ENCODE measurements at regions not wholly inside any gene's neighbourhood (a gene's known extent, or its start where the extent isn't known, plus 50 kb on each side); places are given as distances from the start of the nearest gene placed in this dataset.

DNA sequence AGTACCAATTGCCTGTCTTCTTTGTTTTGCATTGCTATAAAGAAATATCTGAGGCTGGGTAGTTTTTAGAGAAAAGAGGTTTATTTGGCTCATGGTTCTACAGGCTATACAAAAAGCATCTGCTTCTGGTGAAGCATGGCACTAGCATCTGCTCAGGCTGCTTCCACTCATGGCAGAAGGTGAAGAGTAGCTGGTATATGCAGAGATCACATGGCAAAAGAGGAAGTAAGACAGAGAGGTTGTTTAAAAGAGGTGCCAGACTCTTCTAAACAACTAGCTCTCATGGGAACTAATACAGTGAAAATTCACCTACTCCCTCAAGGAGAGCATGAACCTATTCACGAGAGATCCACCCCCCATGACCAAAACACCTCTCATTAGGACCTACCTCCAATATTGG, 56.7 kb upstream of the GUCA2B start:
- TF ChIP-seq, protein P1, sequence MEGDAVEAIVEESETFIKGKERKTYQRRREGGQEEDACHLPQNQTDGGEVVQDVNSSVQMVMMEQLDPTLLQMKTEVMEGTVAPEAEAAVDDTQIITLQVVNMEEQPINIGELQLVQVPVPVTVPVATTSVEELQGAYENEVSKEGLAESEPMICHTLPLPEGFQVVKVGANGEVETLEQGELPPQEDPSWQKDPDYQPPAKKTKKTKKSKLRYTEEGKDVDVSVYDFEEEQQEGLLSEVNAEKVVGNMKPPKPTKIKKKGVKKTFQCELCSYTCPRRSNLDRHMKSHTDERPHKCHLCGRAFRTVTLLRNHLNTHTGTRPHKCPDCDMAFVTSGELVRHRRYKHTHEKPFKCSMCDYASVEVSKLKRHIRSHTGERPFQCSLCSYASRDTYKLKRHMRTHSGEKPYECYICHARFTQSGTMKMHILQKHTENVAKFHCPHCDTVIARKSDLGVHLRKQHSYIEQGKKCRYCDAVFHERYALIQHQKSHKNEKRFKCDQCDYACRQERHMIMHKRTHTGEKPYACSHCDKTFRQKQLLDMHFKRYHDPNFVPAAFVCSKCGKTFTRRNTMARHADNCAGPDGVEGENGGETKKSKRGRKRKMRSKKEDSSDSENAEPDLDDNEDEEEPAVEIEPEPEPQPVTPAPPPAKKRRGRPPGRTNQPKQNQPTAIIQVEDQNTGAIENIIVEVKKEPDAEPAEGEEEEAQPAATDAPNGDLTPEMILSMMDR (conservative IDR thresholded peaks at IDR 0.05; ENCODE audit: low read length): no peak
- no peak for DNase-seq (ENCODE audit: low read depth)
- no peak overlapping the region for H3K4me3 ChIP-seq (ENCODE audit: low read length)

DNA sequence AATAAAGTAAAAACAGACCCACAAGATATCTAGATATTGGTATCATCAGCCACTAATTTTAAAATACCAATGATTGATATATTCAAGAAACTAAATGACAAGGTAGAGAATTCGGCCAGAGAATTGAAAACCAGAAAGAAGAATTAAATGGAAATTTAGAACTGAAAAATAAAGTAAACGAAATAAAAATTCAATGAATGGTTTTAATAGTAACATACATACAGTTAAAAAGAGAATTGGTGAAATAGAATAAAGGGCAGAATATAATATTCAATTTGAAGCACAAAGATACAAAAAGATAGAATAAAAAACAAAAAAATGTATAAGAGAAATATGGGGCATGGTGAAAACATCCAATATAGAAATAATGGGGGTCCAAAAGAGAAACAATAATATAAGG, 64.0 kb upstream of the GUCA2B start:
- DNase-seq (ENCODE audit: low read depth): no peak
- TF ChIP-seq, protein P1 (conservative IDR thresholded peaks at IDR 0.05; ENCODE audit: low read length): no peak
- H3K4me3 ChIP-seq (ENCODE audit: low read length): no peak overlapping the region

DNA sequence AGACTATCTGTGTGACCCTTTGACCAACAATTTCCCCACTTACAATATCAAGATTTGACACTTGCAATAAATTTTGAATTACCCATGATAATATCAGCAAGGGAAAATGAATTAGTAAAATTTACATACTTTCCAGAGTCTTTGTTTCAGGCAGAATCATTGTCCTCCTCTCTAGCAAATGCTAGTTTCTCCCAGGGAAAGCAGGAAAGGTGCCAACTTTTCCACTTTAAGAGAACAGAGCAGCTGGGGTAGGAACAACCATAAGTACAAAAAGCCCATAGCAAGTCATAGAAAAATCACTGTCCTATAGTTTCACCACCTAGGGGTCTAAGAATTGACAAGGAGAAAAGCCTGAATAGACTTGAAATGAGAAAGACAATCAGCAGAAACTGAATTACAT, 67.1 kb upstream of the GUCA2B start:
- no peak for DNase-seq (ENCODE audit: low read depth)
- no peak overlapping the region for H3K4me3 ChIP-seq (ENCODE audit: low read length)
- TF ChIP-seq, protein P1 (conservative IDR thresholded peaks at IDR 0.05; ENCODE audit: low read length): no peak

DNA sequence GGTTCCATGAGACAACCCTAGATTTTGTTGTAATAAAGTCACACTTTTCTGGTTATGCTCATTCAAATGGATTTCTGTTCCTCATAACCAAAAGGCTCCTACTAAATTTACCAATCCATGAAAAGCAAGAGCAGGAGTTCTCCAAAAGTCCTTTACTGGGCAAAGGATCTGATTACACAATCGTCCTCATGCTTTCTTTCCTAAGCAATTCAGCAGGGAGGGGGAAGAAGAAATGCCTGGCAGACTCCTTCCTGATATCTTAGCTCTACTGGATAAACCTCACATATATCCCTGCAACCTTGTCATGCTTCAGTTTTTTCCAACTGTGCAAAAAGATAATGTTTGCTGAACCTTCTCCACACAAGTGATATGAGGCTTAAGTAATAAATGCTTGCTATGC, 67.6 kb upstream of the GUCA2B start:
- DNase-seq (ENCODE audit: low read depth): peak; percentile 27
- TF ChIP-seq, protein P1 (conservative IDR thresholded peaks at IDR 0.05; ENCODE audit: low read length): no peak

DNA sequence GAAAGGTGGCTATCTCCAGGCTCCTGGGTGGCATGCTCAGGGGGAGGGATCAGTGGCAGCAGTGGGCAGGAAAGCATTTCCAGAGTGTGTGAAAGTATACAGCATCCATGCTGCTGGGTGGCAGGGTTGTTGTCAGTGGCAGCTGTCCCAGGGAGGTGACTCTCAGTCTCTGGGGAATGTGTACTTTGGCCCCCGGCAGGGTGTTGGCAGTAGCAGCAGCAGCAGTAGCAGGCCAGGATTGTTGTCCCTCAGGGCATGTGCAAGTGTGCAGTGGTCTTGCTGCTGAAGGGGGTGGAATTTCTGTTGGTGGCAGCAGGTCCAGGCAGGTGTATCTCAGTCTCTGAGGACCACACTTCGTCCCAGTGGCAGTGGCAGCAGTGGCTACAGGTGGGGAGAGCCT, 71.7 kb upstream of the GUCA2B start:
- no peak overlapping the region for H3K4me3 ChIP-seq (ENCODE audit: low read length)
- DNase-seq (ENCODE audit: low read depth): no peak
- TF ChIP-seq, protein P1 (conservative IDR thresholded peaks at IDR 0.05; ENCODE audit: low read length): no peak

More for the DNA sequence above, 67.6 kb upstream of the GUCA2B start:
- no peak overlapping the region for H3K4me3 ChIP-seq (ENCODE audit: low read length)

DNA sequence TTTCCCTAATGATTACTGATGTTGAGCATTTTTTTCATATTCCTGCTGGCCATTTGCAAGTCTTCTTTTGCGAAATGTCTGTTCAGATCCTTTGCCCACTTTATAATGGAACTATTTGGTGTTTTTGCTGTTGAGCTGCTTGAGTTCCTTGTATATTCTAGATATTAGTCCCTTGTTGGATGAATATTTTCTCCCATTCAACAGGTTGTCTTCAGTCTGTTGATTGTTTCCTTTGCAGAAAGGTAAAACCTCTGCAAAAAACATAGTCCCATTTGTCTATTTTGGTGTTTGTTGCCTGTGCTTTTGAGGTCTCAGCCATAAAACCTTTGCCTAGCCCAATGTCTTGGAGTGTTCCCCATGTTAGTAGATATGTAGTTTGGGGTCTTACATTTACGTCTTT, 78.0 kb upstream of the GUCA2B start:
- H3K4me3 ChIP-seq (ENCODE audit: low read length): no peak overlapping the region
- TF ChIP-seq, protein P1 (conservative IDR thresholded peaks at IDR 0.05; ENCODE audit: low read length): no peak
- DNase-seq (ENCODE audit: low read depth): no peak

DNA sequence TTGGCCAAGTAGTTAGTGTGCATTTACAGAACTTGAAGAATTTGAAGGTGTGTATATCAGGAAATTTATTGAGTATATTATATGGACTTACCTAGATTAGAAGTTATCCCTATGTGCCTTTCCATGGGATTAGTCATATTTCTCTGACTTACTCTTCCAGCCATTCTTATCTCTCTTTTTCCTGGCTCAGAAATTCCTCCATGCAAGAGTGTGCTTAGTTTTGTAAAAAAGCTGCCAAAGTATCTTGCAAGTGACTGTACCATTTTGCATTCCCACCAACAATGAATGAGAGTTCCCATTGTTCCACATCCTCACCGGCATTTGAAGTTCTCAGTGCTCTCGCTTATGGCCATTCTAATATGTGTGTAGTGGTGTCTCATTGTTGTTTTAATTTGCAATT, 82.2 kb upstream of the GUCA2B start:
- DNase-seq (ENCODE audit: low read depth): no peak
- H3K4me3 ChIP-seq (ENCODE audit: low read length): no peak overlapping the region
- TF ChIP-seq, protein P1 (conservative IDR thresholded peaks at IDR 0.05; ENCODE audit: low read length): no peak

Measured in AG10803 (cell line).